GM12873 (cell line): ENCODE measurements at regions not wholly inside any gene's neighbourhood (a gene's known extent, or its start where the extent isn't known, plus 50 kb on each side); places are given as distances from the start of the nearest gene placed in this dataset.

Experiments
- CTCF ChIP-seq: IDR thresholded peaks from 2 replicates; pipeline ENCODE4 v1.5.1; 2012; ENCODE audit warnings: low read depth, mild to moderate bottlenecking, moderate library complexity, low read length, control low read depth; ENCODE audit not compliant: insufficient read depth; ENCODE audit errors: missing control alignments

GRCh38 chr2:41686156-41686555, 361.7 kb upstream of the PKDCC start:
- TF ChIP-seq CTCF: no peak

- TF ChIP-seq CTCF: no peak
Observed at GRCh38 chr2:41691561-41691960, 356.3 kb upstream of the PKDCC start.

DNA sequence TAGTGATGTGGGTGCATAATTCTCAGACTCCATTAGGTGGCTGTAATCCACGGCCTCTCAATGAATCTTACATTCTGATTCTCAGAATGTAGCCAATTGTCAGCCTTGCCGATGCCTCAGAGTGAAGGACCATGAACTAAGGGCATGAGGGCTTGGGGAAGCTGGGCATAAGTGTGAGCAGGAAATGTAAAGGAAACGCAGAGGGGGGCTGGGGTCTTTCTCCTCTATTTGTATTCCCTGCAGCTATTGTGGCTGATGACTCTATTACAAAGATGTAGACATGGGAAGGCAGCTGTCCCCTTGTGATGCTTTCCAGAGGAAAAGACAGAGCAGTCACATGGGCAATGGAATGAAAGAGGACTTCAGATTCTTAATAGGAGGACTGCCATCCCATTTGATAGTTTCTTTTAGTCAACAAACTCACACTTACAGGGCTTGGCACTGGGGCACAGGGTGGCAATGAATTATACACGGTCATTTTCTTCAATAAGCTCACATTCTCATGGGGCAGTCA, 353.2 kb upstream of the PKDCC start:
- TF ChIP-seq CTCF: no peak

DNA sequence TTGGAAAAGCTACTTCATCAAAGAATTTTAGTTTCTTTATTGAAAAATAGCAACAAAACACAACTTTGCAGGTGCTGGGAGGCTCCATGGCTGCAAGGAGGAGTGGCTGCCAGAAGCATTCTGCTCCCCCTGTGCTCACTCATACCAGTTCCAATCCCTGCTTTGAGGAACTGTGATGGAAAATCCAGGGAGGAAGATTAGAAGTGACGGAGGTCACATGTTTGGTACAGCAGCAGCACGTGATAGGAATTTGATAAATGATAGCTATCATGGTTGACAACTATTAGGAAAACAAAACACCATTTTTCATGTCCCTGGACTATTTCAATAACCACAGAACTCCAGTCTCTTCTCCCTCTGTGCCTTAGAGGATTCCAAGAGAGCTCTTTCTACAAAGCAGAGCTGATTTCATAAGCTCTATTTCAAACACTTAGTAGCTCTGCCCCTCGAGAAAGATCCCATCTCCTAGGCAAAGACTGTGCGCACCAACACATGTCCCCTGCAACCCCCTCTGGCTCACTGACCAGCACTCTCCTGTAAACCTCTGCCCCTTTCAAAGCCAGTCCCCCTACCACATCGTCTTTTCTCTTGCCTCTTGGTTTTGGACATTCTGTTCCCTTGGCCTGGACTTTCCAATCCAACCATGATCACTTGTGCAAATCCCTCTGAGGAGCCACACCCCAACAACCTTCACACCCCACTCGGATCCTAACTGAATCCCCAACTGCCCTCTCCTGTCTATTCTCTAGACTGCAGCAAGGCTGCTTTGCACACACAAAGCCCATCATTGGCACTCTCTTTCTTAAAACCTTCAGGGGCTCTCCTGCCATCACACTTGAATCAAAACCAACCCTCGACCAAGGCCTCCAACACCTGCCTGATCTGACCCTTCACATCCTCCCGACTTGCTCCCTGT, 352.4 kb upstream of the PKDCC start:
- TF ChIP-seq CTCF: no peak

GRCh38 chr2:41697389-41697788, 350.4 kb upstream of the PKDCC start:
- no peak for TF ChIP-seq CTCF

DNA sequence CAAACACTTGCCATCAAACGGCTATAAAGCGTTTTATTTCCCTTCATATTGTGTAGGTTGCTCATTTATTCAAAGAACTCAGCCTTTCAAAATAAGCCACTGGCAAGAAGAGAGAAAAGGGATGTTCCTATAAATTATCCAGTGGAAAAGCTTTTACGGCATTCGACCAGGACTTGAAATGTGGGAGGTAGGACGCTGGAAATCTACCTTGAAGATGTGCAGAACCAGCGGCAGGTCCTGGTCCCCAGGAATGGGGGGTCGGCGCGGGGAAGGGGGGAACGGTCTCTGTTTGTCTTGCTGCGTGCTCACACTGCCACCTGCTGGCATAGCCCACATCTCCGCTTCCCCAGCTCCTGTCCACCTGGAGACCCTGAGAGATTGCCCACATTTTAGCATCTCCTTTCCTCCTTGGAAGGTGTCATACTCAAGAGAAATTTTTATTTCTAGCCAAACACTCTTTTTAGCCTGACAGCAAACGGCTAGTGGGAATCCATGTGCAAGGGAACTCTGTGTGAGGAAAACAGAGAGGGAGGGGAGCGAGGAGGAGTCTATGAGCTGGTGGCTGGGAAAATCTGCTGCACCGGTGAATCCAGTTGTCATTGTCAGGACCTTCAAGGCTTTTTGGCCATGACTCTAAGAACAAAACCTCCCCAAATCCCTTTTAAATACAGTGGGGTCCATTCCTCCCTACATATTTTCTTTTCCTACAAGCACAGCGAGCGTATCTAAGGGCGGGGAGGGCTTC, 349.0 kb upstream of the PKDCC start:
- peak; percentile 65 for TF ChIP-seq CTCF

- no peak for TF ChIP-seq CTCF
Observed at GRCh38 chr2:41701231-41701630, 346.6 kb upstream of the PKDCC start.
